Islet precursor cell (in vitro differentiated cells): ENCODE measurements at regions not wholly inside any gene's neighbourhood (a gene's known extent, or its start where the extent isn't known, plus 50 kb on each side); places are given as distances from the start of the nearest gene placed in this dataset.

Experiments
- DNase-seq: peaks from one replicate; pipeline ENCODE4 v3.0.0-alpha.2; 2018

- DNase-seq = no peak
Observed at GRCh38 chr6:101230866-101231265, 162.6 kb upstream of the GRIK2 start.

GRCh38 chr6:101231606-101232235 is 161.8 kb upstream of the GRIK2 start:
- DNase-seq = no peak

- no peak for DNase-seq
Observed at GRCh38 chr6:101232961-101233360, 160.5 kb upstream of the GRIK2 start.

GRCh38 chr6:101236709-101237108 is 156.8 kb upstream of the GRIK2 start:
- DNase-seq = no peak

GRCh38 chr6:101241442-101241841 is 152.1 kb upstream of the GRIK2 start:
- DNase-seq = no peak

GRCh38 chr6:101249470-101249869 is 144.0 kb upstream of the GRIK2 start:
- no peak for DNase-seq

GRCh38 chr6:101257163-101257562 is 136.3 kb upstream of the GRIK2 start:
- no peak for DNase-seq

- no peak for DNase-seq
Observed at GRCh38 chr6:101259505-101259904, 134.0 kb upstream of the GRIK2 start.

- DNase-seq = no peak
Observed at GRCh38 chr6:101263596-101263995, 129.9 kb upstream of the GRIK2 start.

- no peak for DNase-seq
Observed at GRCh38 chr6:101266063-101266462, 127.4 kb upstream of the GRIK2 start.

- no peak for DNase-seq
Observed at GRCh38 chr6:101268541-101268940, 125.0 kb upstream of the GRIK2 start.

- no peak for DNase-seq
Observed at GRCh38 chr6:101275251-101275650, 118.3 kb upstream of the GRIK2 start.

- DNase-seq = no peak
Observed at GRCh38 chr6:101276066-101276465, 117.4 kb upstream of the GRIK2 start.

GRCh38 chr6:101279410-101279809 is 114.1 kb upstream of the GRIK2 start:
- no peak for DNase-seq

- no peak for DNase-seq
Observed at GRCh38 chr6:101281266-101281665, 112.2 kb upstream of the GRIK2 start.

- DNase-seq = no peak
Observed at GRCh38 chr6:101284131-101284530, 109.4 kb upstream of the GRIK2 start.

GRCh38 chr6:101286146-101286545 is 107.4 kb upstream of the GRIK2 start:
- DNase-seq = no peak

GRCh38 chr6:101290346-101290745 is 103.2 kb upstream of the GRIK2 start:
- DNase-seq = no peak

GRCh38 chr6:101294051-101294638 is 99.4 kb upstream of the GRIK2 start:
- DNase-seq = no peak

- no peak for DNase-seq
Observed at GRCh38 chr6:101294676-101295075, 98.8 kb upstream of the GRIK2 start.

GRCh38 chr6:101296169-101296960 is 97.1 kb upstream of the GRIK2 start:
- no peak for DNase-seq

GRCh38 chr6:101302593-101302992 is 90.9 kb upstream of the GRIK2 start:
- no peak for DNase-seq

- DNase-seq = no peak
Observed at GRCh38 chr6:101303495-101303894, 90.0 kb upstream of the GRIK2 start.

GRCh38 chr6:101312652-101313051 is 80.9 kb upstream of the GRIK2 start:
- DNase-seq = no peak
